ENCODE measurements at regions not wholly inside any gene's neighbourhood (a gene's known extent, or its start where the extent isn't known, plus 50 kb on each side); places are given as distances from the start of the nearest gene placed in this dataset.

- TF ChIP-seq, protein P1, sequence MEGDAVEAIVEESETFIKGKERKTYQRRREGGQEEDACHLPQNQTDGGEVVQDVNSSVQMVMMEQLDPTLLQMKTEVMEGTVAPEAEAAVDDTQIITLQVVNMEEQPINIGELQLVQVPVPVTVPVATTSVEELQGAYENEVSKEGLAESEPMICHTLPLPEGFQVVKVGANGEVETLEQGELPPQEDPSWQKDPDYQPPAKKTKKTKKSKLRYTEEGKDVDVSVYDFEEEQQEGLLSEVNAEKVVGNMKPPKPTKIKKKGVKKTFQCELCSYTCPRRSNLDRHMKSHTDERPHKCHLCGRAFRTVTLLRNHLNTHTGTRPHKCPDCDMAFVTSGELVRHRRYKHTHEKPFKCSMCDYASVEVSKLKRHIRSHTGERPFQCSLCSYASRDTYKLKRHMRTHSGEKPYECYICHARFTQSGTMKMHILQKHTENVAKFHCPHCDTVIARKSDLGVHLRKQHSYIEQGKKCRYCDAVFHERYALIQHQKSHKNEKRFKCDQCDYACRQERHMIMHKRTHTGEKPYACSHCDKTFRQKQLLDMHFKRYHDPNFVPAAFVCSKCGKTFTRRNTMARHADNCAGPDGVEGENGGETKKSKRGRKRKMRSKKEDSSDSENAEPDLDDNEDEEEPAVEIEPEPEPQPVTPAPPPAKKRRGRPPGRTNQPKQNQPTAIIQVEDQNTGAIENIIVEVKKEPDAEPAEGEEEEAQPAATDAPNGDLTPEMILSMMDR (IDR thresholded peaks at IDR 0.05): no peak
- TF ChIP-seq POLR2A (IDR thresholded peaks at IDR 0.05): no peak
Measured at GRCh38 chr1:58919959-58920321, 136.1 kb upstream of the JUN start.

All from lower leg skin (tissue), 3 donors.